Thoracic aorta (tissue), 2 donors: ENCODE measurements at regions not wholly inside any gene's neighbourhood (a gene's known extent, or its start where the extent isn't known, plus 50 kb on each side); places are given as distances from the start of the nearest gene placed in this dataset.
"Not testable (repeated sequence)": the region's sequence is repeated elsewhere in the genome, so short reads cannot be mapped to it uniquely, and the experiment has no call there.

ENCODE experiments used
- ATAC-seq: fragments of 150-250 bp; one replicate; pipeline ENCODE4 v1.8.0; 2017; ENCODE audit warnings: low read depth; ENCODE audit not compliant: insufficient number of reproducible peaks, low FRiP score
- DNase-seq: peaks from one replicate; pipeline ENCODE4 v3.0.0-alpha.2; 2020; ENCODE audit warnings: low spot score
- H3K27ac ChIP-seq, 2 donors: fragments of 200-600 bp; sonication (generic); 1 replicate in 1 of 2; 2 replicates in 1 of 2; pipeline ENCODE4 v1.5.1; 2016; ENCODE audit warnings: mild to moderate bottlenecking in 2 of 2, moderate library complexity in 2 of 2
- H3K27me3 ChIP-seq: fragments of 200-600 bp; sonication (generic); replicated peaks from 2 replicates; pipeline ENCODE4 v1.6.0; 2016; ENCODE audit warnings: mild to moderate bottlenecking; ENCODE audit not compliant: insufficient read depth
- H3K36me3 ChIP-seq: fragments of 200-600 bp; sonication (generic); one replicate; pipeline ENCODE4 v1.5.1; 2016
- H3K4me1 ChIP-seq, 2 donors: fragments of 200-600 bp; sonication (generic); 1 replicate in 1 of 2; 2 replicates in 1 of 2; pipeline versions ENCODE4 v1.5.1 to v1.6.0; 2016; ENCODE audit warnings: low read depth in 2 of 2, mild to moderate bottlenecking in 1 of 2; ENCODE audit not compliant: control insufficient read depth in 1 of 2
- H3K4me3 ChIP-seq: fragments of 200-600 bp; sonication (generic); 2 replicates; pipeline ENCODE4 v1.5.1; 2016; ENCODE audit warnings: mild to moderate bottlenecking
- H3K9me3 ChIP-seq: fragments of 200-600 bp; sonication (generic); 2 replicates; pipeline ENCODE4 v1.5.1; 2016

- not testable (repeated sequence) for H3K27ac ChIP-seq, ATAC-seq, H3K4me1 ChIP-seq, H3K27me3 ChIP-seq, H3K36me3 ChIP-seq, H3K9me3 ChIP-seq, H3K4me3 ChIP-seq, DNase-seq
Measured at GRCh38 chr4:118502967-118503366, 150.2 kb upstream of the PRSS12 start.

- not testable (repeated sequence) for H3K4me3 ChIP-seq, ATAC-seq, H3K4me1 ChIP-seq, H3K36me3 ChIP-seq, H3K27me3 ChIP-seq, H3K27ac ChIP-seq, H3K9me3 ChIP-seq, DNase-seq
Measured at GRCh38 chr4:118504927-118505326, 152.1 kb upstream of the PRSS12 start.

- not testable (repeated sequence) for H3K27ac ChIP-seq, H3K4me1 ChIP-seq, H3K36me3 ChIP-seq, ATAC-seq, H3K9me3 ChIP-seq, DNase-seq, H3K27me3 ChIP-seq, H3K4me3 ChIP-seq
Measured at GRCh38 chr4:118505491-118505890, 152.7 kb upstream of the PRSS12 start.

- DNase-seq, ATAC-seq, H3K27ac ChIP-seq, H3K4me1 ChIP-seq, H3K4me3 ChIP-seq, H3K9me3 ChIP-seq, H3K36me3 ChIP-seq, H3K27me3 ChIP-seq: not testable (repeated sequence)
Measured at GRCh38 chr4:118512870-118513269, 160.1 kb upstream of the PRSS12 start.

- DNase-seq, ATAC-seq, H3K9me3 ChIP-seq, H3K4me1 ChIP-seq, H3K27ac ChIP-seq, H3K27me3 ChIP-seq, H3K36me3 ChIP-seq, H3K4me3 ChIP-seq: not testable (repeated sequence)
Measured at GRCh38 chr4:118514332-118514731, 161.5 kb upstream of the PRSS12 start.

- not testable (repeated sequence) for ATAC-seq, H3K4me1 ChIP-seq, DNase-seq, H3K9me3 ChIP-seq, H3K4me3 ChIP-seq, H3K27me3 ChIP-seq, H3K36me3 ChIP-seq, H3K27ac ChIP-seq
Measured at GRCh38 chr4:118516107-118516506, 163.3 kb upstream of the PRSS12 start.

GRCh38 chr4:118530107-118530506, 155.1 kb upstream of the METTL14 start:
- not testable (repeated sequence) for H3K4me3 ChIP-seq, ATAC-seq, H3K9me3 ChIP-seq, H3K27ac ChIP-seq, H3K36me3 ChIP-seq, DNase-seq, H3K27me3 ChIP-seq, H3K4me1 ChIP-seq

- not testable (repeated sequence) for H3K4me3 ChIP-seq, H3K27ac ChIP-seq, H3K4me1 ChIP-seq, H3K36me3 ChIP-seq, DNase-seq, H3K9me3 ChIP-seq, H3K27me3 ChIP-seq, ATAC-seq
Measured at GRCh38 chr4:118531947-118532346, 153.2 kb upstream of the METTL14 start.

GRCh38 chr4:118535788-118536187, 149.4 kb upstream of the METTL14 start:
- not testable (repeated sequence) for DNase-seq, H3K27me3 ChIP-seq, H3K9me3 ChIP-seq, H3K4me1 ChIP-seq, H3K4me3 ChIP-seq, H3K36me3 ChIP-seq, ATAC-seq, H3K27ac ChIP-seq

GRCh38 chr4:118539412-118540077, 145.6 kb upstream of the METTL14 start:
- DNase-seq, H3K9me3 ChIP-seq, H3K27ac ChIP-seq, H3K36me3 ChIP-seq, H3K4me3 ChIP-seq, ATAC-seq, H3K27me3 ChIP-seq, H3K4me1 ChIP-seq: not testable (repeated sequence)

GRCh38 chr4:118556576-118556975, 128.6 kb upstream of the METTL14 start:
- H3K4me1 ChIP-seq, H3K9me3 ChIP-seq, H3K27me3 ChIP-seq, DNase-seq, H3K36me3 ChIP-seq, H3K4me3 ChIP-seq, H3K27ac ChIP-seq, ATAC-seq: not testable (repeated sequence)
